ENCODE measurements at regions not wholly inside any gene's neighbourhood (a gene's known extent, or its start where the extent isn't known, plus 50 kb on each side); places are given as distances from the start of the nearest gene placed in this dataset.

DNA sequence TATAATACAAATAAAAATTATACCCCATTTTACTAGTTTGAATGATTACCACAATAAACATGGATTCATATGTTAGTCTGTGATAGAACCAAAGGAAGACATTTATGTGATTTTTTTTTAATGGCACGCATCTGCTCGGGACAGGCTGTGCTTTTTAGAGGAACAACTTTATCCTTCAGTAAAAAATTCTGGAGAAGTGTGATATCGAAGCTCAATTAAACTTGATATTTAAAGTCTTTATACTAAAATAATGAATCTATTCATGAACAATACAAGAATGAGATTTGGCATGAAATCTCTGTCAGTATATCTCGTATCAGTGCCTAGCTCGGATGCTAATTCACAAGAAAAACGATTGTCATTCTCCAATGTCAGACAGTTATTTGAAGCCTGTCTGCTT is 230.8 kb upstream of the ZNF717 start:
- TF ChIP-seq, protein P1, sequence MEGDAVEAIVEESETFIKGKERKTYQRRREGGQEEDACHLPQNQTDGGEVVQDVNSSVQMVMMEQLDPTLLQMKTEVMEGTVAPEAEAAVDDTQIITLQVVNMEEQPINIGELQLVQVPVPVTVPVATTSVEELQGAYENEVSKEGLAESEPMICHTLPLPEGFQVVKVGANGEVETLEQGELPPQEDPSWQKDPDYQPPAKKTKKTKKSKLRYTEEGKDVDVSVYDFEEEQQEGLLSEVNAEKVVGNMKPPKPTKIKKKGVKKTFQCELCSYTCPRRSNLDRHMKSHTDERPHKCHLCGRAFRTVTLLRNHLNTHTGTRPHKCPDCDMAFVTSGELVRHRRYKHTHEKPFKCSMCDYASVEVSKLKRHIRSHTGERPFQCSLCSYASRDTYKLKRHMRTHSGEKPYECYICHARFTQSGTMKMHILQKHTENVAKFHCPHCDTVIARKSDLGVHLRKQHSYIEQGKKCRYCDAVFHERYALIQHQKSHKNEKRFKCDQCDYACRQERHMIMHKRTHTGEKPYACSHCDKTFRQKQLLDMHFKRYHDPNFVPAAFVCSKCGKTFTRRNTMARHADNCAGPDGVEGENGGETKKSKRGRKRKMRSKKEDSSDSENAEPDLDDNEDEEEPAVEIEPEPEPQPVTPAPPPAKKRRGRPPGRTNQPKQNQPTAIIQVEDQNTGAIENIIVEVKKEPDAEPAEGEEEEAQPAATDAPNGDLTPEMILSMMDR (IDR thresholded peaks at IDR 0.05; ENCODE audit: insufficient read depth, low read length): no peak
- TF ChIP-seq GABPA (IDR thresholded peaks at IDR 0.05; ENCODE audit: low read depth): no peak
- TF ChIP-seq, protein P2, sequence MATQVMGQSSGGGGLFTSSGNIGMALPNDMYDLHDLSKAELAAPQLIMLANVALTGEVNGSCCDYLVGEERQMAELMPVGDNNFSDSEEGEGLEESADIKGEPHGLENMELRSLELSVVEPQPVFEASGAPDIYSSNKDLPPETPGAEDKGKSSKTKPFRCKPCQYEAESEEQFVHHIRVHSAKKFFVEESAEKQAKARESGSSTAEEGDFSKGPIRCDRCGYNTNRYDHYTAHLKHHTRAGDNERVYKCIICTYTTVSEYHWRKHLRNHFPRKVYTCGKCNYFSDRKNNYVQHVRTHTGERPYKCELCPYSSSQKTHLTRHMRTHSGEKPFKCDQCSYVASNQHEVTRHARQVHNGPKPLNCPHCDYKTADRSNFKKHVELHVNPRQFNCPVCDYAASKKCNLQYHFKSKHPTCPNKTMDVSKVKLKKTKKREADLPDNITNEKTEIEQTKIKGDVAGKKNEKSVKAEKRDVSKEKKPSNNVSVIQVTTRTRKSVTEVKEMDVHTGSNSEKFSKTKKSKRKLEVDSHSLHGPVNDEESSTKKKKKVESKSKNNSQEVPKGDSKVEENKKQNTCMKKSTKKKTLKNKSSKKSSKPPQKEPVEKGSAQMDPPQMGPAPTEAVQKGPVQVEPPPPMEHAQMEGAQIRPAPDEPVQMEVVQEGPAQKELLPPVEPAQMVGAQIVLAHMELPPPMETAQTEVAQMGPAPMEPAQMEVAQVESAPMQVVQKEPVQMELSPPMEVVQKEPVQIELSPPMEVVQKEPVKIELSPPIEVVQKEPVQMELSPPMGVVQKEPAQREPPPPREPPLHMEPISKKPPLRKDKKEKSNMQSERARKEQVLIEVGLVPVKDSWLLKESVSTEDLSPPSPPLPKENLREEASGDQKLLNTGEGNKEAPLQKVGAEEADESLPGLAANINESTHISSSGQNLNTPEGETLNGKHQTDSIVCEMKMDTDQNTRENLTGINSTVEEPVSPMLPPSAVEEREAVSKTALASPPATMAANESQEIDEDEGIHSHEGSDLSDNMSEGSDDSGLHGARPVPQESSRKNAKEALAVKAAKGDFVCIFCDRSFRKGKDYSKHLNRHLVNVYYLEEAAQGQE (IDR thresholded peaks at IDR 0.05; ENCODE audit: insufficient replicate concordance, low read depth): no peak

All from HL-60 (cell line).